ENCODE measurements at regions not wholly inside any gene's neighbourhood (a gene's known extent, or its start where the extent isn't known, plus 50 kb on each side); places are given as distances from the start of the nearest gene placed in this dataset.
"Not testable (repeated sequence)": the region's sequence is repeated elsewhere in the genome, so short reads cannot be mapped to it uniquely, and the experiment has no call there.

DNA sequence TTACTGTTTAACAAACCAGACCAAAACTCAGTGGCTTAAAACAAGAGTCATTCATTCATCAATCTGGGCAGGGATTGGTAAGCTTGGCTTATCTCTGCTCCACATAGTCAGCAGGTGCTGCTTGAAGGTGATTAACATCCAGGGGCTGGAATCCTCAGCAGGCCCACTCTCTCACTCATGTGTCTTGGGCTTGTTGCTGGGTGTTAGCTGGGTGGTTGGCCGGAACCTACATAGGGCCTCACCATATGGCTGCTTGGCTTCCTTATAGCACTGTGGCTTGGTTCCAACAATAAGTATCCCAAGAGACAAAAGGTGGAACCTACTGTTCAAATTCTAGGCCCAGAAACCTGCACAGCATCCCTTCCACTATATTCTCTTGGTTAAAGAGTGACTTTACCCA lies 125.0 kb downstream of the RASGEF1B start:
- POLR2A ChIA-PET = no interaction called here
- Mint-ChIP-seq H3K27ac (no peak overlapping the region), H3K9me3 (no peaks in the 10 kb centered on the region), H3K4me1 (no peaks in the 10 kb centered on the region), H3K27me3 (no peaks in the 10 kb centered on the region), H3K36me3 (no peaks in the 10 kb centered on the region), H3K4me3 (no peak overlapping the region)
- DNase-seq (no peak), ATAC-seq (ENCODE audit: low read depth) (no peak)

DNA sequence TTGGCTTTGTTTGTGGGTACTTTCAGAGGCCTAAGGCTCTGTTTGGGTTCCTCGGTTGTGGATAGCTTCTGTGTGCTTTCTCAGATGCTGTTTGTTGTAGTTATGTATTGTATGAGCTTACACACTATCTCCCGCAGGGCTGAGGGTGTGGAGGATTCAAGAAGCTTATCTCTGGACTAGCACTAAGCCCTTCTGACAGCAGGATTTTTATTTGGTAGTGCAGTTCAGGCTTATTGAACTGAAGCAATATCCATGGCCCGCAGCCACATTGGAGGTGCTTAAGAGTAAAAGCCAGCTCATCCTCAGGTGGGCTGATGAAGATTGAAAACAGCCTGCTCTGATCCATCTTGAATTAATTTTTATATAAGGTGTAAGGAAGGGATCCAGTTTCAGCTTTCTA lies 128.2 kb downstream of the RASGEF1B start:
- ATAC-seq (ENCODE audit: low read depth) (no peak), DNase-seq (no peak)
- Mint-ChIP-seq H3K27ac (no peak overlapping the region), H3K27me3 (no peaks in the 10 kb centered on the region), H3K4me1 (no peaks in the 10 kb centered on the region), H3K4me3 (no peak overlapping the region), H3K9me3 (no peaks in the 10 kb centered on the region), H3K36me3 (no peaks in the 10 kb centered on the region)
- POLR2A ChIA-PET = no interaction called here

- Mint-ChIP-seq H3K9me3 (no peaks in the 10 kb centered on the region), H3K4me1 (no peaks in the 10 kb centered on the region), H3K27ac (no peak overlapping the region), H3K36me3 (no peaks in the 10 kb centered on the region), H3K27me3 (no peaks in the 10 kb centered on the region), H3K4me3 (no peak overlapping the region)
- no peak for ATAC-seq (ENCODE audit: low read depth)
- DNase-seq = no peak
- POLR2A ChIA-PET = no interaction called here
These were observed 128.0 kb upstream of the PRKG2 start for GRCh38 chr4:81343046-81343445.

DNA sequence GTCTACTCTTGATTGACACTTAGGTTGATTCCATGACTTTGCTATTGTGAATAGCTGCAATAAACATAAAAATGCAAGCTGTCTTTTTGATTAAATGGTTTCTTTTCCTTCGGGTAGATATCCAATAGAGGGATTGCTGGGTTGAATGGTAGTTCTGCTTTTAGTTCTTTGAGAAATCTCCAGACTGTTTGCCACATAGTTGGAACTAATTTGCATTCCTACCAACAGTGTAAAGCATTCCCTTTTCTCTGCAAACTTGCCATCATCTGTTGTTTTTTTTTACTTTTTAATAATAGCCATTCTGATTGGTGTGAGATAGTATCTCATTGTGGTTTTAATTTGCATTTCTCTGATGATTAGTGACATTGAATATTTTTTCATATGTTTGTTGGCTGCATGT lies 122.2 kb upstream of the PRKG2 start:
- ATAC-seq (ENCODE audit: low read depth) = no peak
- H3K36me3 Mint-ChIP-seq = no peaks in the 10 kb centered on the region
- H3K4me3 Mint-ChIP-seq = no peak overlapping the region
- POLR2A ChIA-PET = no interaction called here
- H3K27ac Mint-ChIP-seq = no peak overlapping the region
- H3K27me3 Mint-ChIP-seq = peaks cover 4% of the 10 kb centered on the region
- H3K9me3 Mint-ChIP-seq = no peaks in the 10 kb centered on the region
- no peaks in the 10 kb centered on the region for H3K4me1 Mint-ChIP-seq
- no peak for DNase-seq

GRCh38 chr4:81335122-81335912 lies 120.3 kb upstream of the PRKG2 start:
- H3K27ac Mint-ChIP-seq = no peak overlapping the region
- ATAC-seq (ENCODE audit: low read depth) (no peak), DNase-seq (no peak)
- H3K9me3 Mint-ChIP-seq = no peaks in the 10 kb centered on the region
- H3K4me3 Mint-ChIP-seq = no peak overlapping the region
- POLR2A ChIA-PET = no interaction called here
- peaks cover 4% of the 10 kb centered on the region for H3K27me3 Mint-ChIP-seq
- no peaks in the 10 kb centered on the region for H3K36me3 Mint-ChIP-seq
- no peaks in the 10 kb centered on the region for H3K4me1 Mint-ChIP-seq

DNA sequence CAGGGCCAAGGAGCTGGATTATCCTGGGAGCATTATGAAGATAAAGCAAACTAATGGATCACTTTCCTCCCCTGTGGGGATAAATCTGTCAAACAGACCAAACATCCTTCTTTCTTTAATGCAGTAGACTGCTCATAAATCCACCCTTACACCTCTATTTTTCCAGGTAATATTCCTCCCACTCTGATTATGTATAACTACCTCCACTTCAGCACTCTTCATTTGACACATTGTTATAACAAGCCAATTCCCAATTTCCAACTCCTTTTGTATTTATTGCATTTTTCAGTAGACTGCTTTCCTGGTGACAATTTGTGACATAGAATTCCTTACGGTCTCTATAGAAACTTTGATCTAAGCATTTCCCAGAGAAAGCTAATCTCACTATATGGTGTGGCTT lies 115.0 kb upstream of the PRKG2 start:
- Mint-ChIP-seq H3K27ac (no peak overlapping the region), H3K9me3 (no peaks in the 10 kb centered on the region), H3K36me3 (no peaks in the 10 kb centered on the region), H3K4me3 (no peak overlapping the region), H3K4me1 (no peaks in the 10 kb centered on the region), H3K27me3 (peaks cover 8% of the 10 kb centered on the region)
- POLR2A ChIA-PET = no interaction called here
- DNase-seq = no peak
- no peak for ATAC-seq (ENCODE audit: low read depth)

- POLR2A ChIA-PET = no interaction called here
- peaks cover 4% of the 10 kb centered on the region for H3K9me3 Mint-ChIP-seq
These were observed 111.6 kb upstream of the PRKG2 start for GRCh38 chr4:81326581-81326980.

GRCh38 chr4:81324594-81324993 lies 109.6 kb upstream of the PRKG2 start:
- H3K9me3 Mint-ChIP-seq; H3K27me3 Mint-ChIP-seq; H3K4me3 Mint-ChIP-seq; POLR2A ChIA-PET; DNase-seq; H3K27ac Mint-ChIP-seq; ATAC-seq (ENCODE audit: low read depth); H3K36me3 Mint-ChIP-seq; H3K4me1 Mint-ChIP-seq: not testable (repeated sequence)

More at GRCh38 chr4:81326581-81326980, 111.6 kb upstream of the PRKG2 start:
- Mint-ChIP-seq H3K36me3 (no peaks in the 10 kb centered on the region), H3K4me1 (no peaks in the 10 kb centered on the region), H3K27ac (no peak overlapping the region), H3K4me3 (no peak overlapping the region), H3K27me3 (peaks cover 8% of the 10 kb centered on the region)
- ATAC-seq (ENCODE audit: low read depth) (no peak), DNase-seq (no peak)

- peaks cover 3% of the 10 kb centered on the region for H3K27me3 Mint-ChIP-seq
- no peak for DNase-seq
- no peak overlapping the region for H3K27ac Mint-ChIP-seq
- H3K4me1 Mint-ChIP-seq = no peaks in the 10 kb centered on the region
- POLR2A ChIA-PET = no interaction called here
- peaks cover 4% of the 10 kb centered on the region for H3K9me3 Mint-ChIP-seq
- no peak for ATAC-seq (ENCODE audit: low read depth)
- H3K36me3 Mint-ChIP-seq = no peaks in the 10 kb centered on the region
- no peak overlapping the region for H3K4me3 Mint-ChIP-seq
These were observed 104.6 kb upstream of the PRKG2 start for GRCh38 chr4:81319657-81320056.

DNA sequence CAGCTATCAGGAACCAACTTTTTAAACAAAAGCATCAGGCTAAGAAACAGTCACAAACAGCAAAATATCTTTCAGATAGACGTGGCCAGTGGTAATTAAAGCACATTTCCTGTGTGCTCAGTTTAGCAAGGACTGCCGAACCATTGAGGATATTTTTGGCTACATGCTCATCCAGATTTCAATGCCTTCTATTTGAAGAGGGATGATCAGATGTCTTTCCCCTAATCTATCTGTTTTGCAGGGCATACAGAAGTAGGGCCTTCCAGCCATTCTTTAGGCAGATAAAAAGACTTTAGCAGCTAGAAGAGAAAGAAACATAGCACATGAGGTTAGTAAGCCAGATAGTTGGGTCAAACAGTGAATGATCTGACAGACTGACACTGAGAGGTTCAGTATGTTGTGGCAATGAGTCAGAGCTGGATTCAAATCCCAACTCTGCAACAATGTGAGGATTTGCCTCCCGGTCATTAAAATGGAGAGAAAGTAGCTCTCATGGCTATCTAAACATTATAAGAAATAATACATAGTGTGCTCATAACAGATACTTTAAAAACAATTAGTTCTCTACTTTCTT lies 100.0 kb upstream of the PRKG2 start:
- H3K27ac Mint-ChIP-seq = no peak overlapping the region
- H3K9me3 Mint-ChIP-seq = no peaks in the 10 kb centered on the region
- H3K4me1 Mint-ChIP-seq = no peaks in the 10 kb centered on the region

GRCh38 chr4:81314196-81314896 lies 99.3 kb upstream of the PRKG2 start:
- DNase-seq = no peak
- H3K36me3 Mint-ChIP-seq = no peaks in the 10 kb centered on the region
- POLR2A ChIA-PET = no interaction called here
- H3K27ac Mint-ChIP-seq = no peak overlapping the region
- no peaks in the 10 kb centered on the region for H3K4me1 Mint-ChIP-seq
- H3K4me3 Mint-ChIP-seq = no peak overlapping the region
- no peaks in the 10 kb centered on the region for H3K9me3 Mint-ChIP-seq
- H3K27me3 Mint-ChIP-seq = peaks cover 2% of the 10 kb centered on the region
- no peak for ATAC-seq (ENCODE audit: low read depth)

More for the DNA sequence above, 100.0 kb upstream of the PRKG2 start:
- ATAC-seq (ENCODE audit: low read depth) = no peak
- Mint-ChIP-seq H3K27me3 (peaks cover 3% of the 10 kb centered on the region), H3K4me3 (no peak overlapping the region), H3K36me3 (no peaks in the 10 kb centered on the region)
- POLR2A ChIA-PET = no interaction called here
- no peak for DNase-seq

- no peak for ATAC-seq (ENCODE audit: low read depth)
- no peak overlapping the region for H3K4me3 Mint-ChIP-seq
- H3K4me1 Mint-ChIP-seq = no peaks in the 10 kb centered on the region
- POLR2A ChIA-PET = no interaction called here
- no peaks in the 10 kb centered on the region for H3K27me3 Mint-ChIP-seq
- DNase-seq = no peak
- no peaks in the 10 kb centered on the region for H3K9me3 Mint-ChIP-seq
- H3K36me3 Mint-ChIP-seq = no peaks in the 10 kb centered on the region
- H3K27ac Mint-ChIP-seq = no peak overlapping the region
These were observed 93.0 kb upstream of the PRKG2 start for GRCh38 chr4:81307991-81308390.

- no peak overlapping the region for H3K27ac Mint-ChIP-seq
- no peak for ATAC-seq (ENCODE audit: low read depth)
- H3K9me3 Mint-ChIP-seq = no peaks in the 10 kb centered on the region
- H3K36me3 Mint-ChIP-seq = no peaks in the 10 kb centered on the region
- DNase-seq = no peak
- POLR2A ChIA-PET = no interaction called here
- no peaks in the 10 kb centered on the region for H3K4me1 Mint-ChIP-seq
- no peaks in the 10 kb centered on the region for H3K27me3 Mint-ChIP-seq
- H3K4me3 Mint-ChIP-seq = no peak overlapping the region
These were observed 89.8 kb upstream of the PRKG2 start for GRCh38 chr4:81304871-81305270.

DNA sequence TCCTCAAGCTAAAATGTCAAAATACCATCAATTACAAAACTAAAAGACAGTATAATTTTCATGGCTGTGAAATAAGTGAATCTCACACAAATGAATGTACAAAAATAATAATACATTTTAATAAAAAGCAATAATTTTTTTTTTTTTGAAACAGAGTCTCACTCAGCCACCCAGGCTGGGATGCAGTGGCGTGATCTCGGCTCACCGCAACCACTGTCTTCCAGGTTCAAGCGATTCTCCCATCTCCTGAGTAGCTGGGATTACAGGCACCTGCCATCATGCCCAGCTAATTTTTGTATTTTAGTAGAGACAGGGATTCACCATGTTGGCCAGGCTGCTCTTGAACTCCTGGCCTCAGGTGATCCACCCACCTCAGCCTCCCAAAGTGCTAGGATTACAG lies 85.3 kb upstream of the PRKG2 start:
- peaks cover 10% of the 10 kb centered on the region for H3K9me3 Mint-ChIP-seq
- DNase-seq; ATAC-seq (ENCODE audit: low read depth); H3K4me1 Mint-ChIP-seq; H3K36me3 Mint-ChIP-seq; H3K27ac Mint-ChIP-seq; H3K4me3 Mint-ChIP-seq; H3K27me3 Mint-ChIP-seq; POLR2A ChIA-PET: not testable (repeated sequence)
